H9 (cell line): ENCODE measurements at regions not wholly inside any gene's neighbourhood (a gene's known extent, or its start where the extent isn't known, plus 50 kb on each side); places are given as distances from the start of the nearest gene placed in this dataset.

Experiments
- DNase-seq: peaks from one replicate; pipeline ENCODE4 v3.0.0-alpha.2; 2017
- H2AFZ ChIP-seq: one replicate; pipeline ENCODE4 v1.6.1; 2013; ENCODE audit warnings: mild to moderate bottlenecking, low read length, control low read depth, moderate library complexity
- H2AK5ac ChIP-seq: 2 replicates; pipeline ENCODE4 v1.6.1; 2013; ENCODE audit warnings: low read length, control low read depth, mixed read lengths; ENCODE audit not compliant: insufficient read length
- H2BK120ac ChIP-seq: one replicate; pipeline ENCODE4 v1.6.1; 2013; ENCODE audit warnings: low read depth, mild to moderate bottlenecking, low read length, control low read depth, inconsistent platforms; ENCODE audit not compliant: poor library complexity, severe bottlenecking
- H2BK12ac ChIP-seq: 2 replicates; pipeline ENCODE4 v1.6.1; 2013; ENCODE audit warnings: low read length, control low read depth, mixed read lengths, low read depth; ENCODE audit not compliant: insufficient read length
- H2BK15ac ChIP-seq: 2 replicates; pipeline ENCODE4 v1.6.1; 2013; ENCODE audit warnings: low read depth, low read length, control low read depth
- H2BK20ac ChIP-seq: one replicate; pipeline ENCODE4 v1.6.1; 2013; ENCODE audit warnings: low read depth, mild to moderate bottlenecking, low read length, control low read depth, inconsistent platforms; ENCODE audit not compliant: poor library complexity, severe bottlenecking
- H2BK5ac ChIP-seq: 2 replicates; pipeline ENCODE4 v1.6.1; 2013; ENCODE audit warnings: low read length, control low read depth, mixed read lengths; ENCODE audit not compliant: insufficient read length
- H3K14ac ChIP-seq: 2 replicates; pipeline ENCODE4 v1.6.1; 2013; ENCODE audit warnings: low read length, control low read depth; ENCODE audit not compliant: insufficient read depth
- H3K18ac ChIP-seq: 2 replicates; pipeline ENCODE4 v1.6.1; 2013; ENCODE audit warnings: low read depth, mild to moderate bottlenecking, mixed read lengths, low read length, control low read depth; ENCODE audit not compliant: insufficient read length
- H3K23ac ChIP-seq: 2 replicates; pipeline ENCODE4 v1.6.1; 2013; ENCODE audit warnings: low read length, control low read depth, mixed read lengths, low read depth; ENCODE audit not compliant: insufficient read length
- H3K23me2 ChIP-seq: 2 replicates; pipeline ENCODE4 v1.6.1; 2013; ENCODE audit warnings: low read depth, mild to moderate bottlenecking, mixed read lengths, low read length, control low read depth; ENCODE audit not compliant: insufficient read length, poor library complexity, severe bottlenecking
- H3K27ac ChIP-seq: 2 replicates; pipeline ENCODE4 v1.5.1; 2013; ENCODE audit warnings: low read length, control low read depth, mixed read lengths, low read depth; ENCODE audit not compliant: insufficient read length
- H3K27me3 ChIP-seq: 2 replicates; pipeline ENCODE4 v1.6.1; 2013; ENCODE audit warnings: low read length, control low read depth, inconsistent platforms; ENCODE audit not compliant: insufficient read depth
- H3K4ac ChIP-seq: 2 replicates; pipeline ENCODE4 v1.6.1; 2013; ENCODE audit warnings: low read depth, mild to moderate bottlenecking, control low read depth, inconsistent platforms, low read length, moderate library complexity
- H3K4me1 ChIP-seq: 2 replicates; pipeline ENCODE4 v1.6.1; 2013; ENCODE audit warnings: low read length, control low read depth, inconsistent platforms; ENCODE audit not compliant: insufficient read depth
- H3K4me2 ChIP-seq: 2 replicates; pipeline ENCODE4 v1.6.1; 2013; ENCODE audit warnings: low read length, control low read depth, mixed read lengths; ENCODE audit not compliant: insufficient read length, insufficient read depth
- H3K56ac ChIP-seq: 2 replicates; pipeline ENCODE4 v1.6.1; 2013; ENCODE audit warnings: low read depth, mild to moderate bottlenecking, mixed read lengths, low read length, control low read depth; ENCODE audit not compliant: insufficient read length
- H3K79me1 ChIP-seq: 2 replicates; pipeline ENCODE4 v1.6.1; 2013; ENCODE audit warnings: low read depth, mild to moderate bottlenecking, moderate library complexity, low read length, control low read depth, inconsistent platforms; ENCODE audit not compliant: insufficient read depth, poor library complexity, severe bottlenecking
- H3K79me2 ChIP-seq: 2 replicates; pipeline ENCODE4 v1.6.1; 2013; ENCODE audit warnings: low read length, control low read depth, inconsistent platforms; ENCODE audit not compliant: insufficient read depth
- H3K9ac ChIP-seq: 2 replicates; pipeline ENCODE4 v1.6.1; 2013; ENCODE audit warnings: low read length, control low read depth, mixed read lengths; ENCODE audit not compliant: insufficient read length; ENCODE audit errors: extremely low read depth
- H3K9me3 ChIP-seq: one replicate; pipeline ENCODE4 v1.6.1; 2013; ENCODE audit warnings: low read depth, low read length, inconsistent platforms; ENCODE audit not compliant: control insufficient read depth
- H3T11ph ChIP-seq: one replicate; pipeline ENCODE4 v1.6.1; 2013; ENCODE audit warnings: mild to moderate bottlenecking, low read length, control low read depth, inconsistent platforms
- H4K20me1 ChIP-seq: one replicate; pipeline ENCODE4 v1.6.1; 2013; ENCODE audit not compliant: control insufficient read depth, insufficient read length, insufficient read depth
- H4K5ac ChIP-seq: 2 replicates; pipeline ENCODE4 v1.6.1; 2013; ENCODE audit warnings: low read depth, mild to moderate bottlenecking, mixed read lengths, low read length, control low read depth; ENCODE audit not compliant: insufficient read length
- H4K8ac ChIP-seq: replicated peaks from 2 replicates; pipeline ENCODE4 v1.6.1; 2013; ENCODE audit warnings: low read length, control low read depth, mixed read lengths, low read depth; ENCODE audit not compliant: insufficient read length
- H4K91ac ChIP-seq: 2 replicates; pipeline ENCODE4 v1.6.1; 2013; ENCODE audit warnings: low read depth, mild to moderate bottlenecking, moderate library complexity, mixed read lengths, low read length, control low read depth; ENCODE audit not compliant: insufficient read length
- H3K27ac Mint-ChIP-seq, 3 experiments: 2 replicates in 2 of 3; 3 replicates in 1 of 3; pipeline ENCODE4 v1.8.0; 2020 to 2021; ENCODE audit warnings: mixed read lengths in 3 of 3, mild to moderate bottlenecking in 1 of 3, moderate library complexity in 1 of 3
- H3K27me3 Mint-ChIP-seq: 2 replicates; pipeline ENCODE4 v1.8.0; 2021; ENCODE audit warnings: low read depth, mild to moderate bottlenecking, moderate library complexity, mixed read lengths
- H3K36me3 Mint-ChIP-seq, 3 experiments: 2 replicates in 2 of 3; 3 replicates in 1 of 3; pipeline ENCODE4 v1.8.0; 2020 to 2021; ENCODE audit warnings: low read depth in 3 of 3, mixed read lengths in 3 of 3; ENCODE audit not compliant: insufficient read depth in 1 of 3
- H3K4me1 Mint-ChIP-seq, 2 experiments: 2 replicates each; pipeline ENCODE4 v1.8.0; 2020; ENCODE audit warnings: mixed read lengths in 2 of 2
- H3K4me3 Mint-ChIP-seq, 2 experiments: 2 replicates in 1 of 2; 3 replicates in 1 of 2; pipeline ENCODE4 v1.8.0; 2020 to 2021; ENCODE audit warnings: mild to moderate bottlenecking in 2 of 2, mixed read lengths in 2 of 2, moderate library complexity in 1 of 2
- H3K9me3 Mint-ChIP-seq, 2 experiments: 2 replicates in 1 of 2; 3 replicates in 1 of 2; pipeline ENCODE4 v1.8.0; 2020; ENCODE audit warnings: mild to moderate bottlenecking in 2 of 2, mixed read lengths in 2 of 2, moderate library complexity in 1 of 2
- CTCF ChIP-seq: fragments of 200-600 bp; sonication (generic); conservative IDR thresholded peaks from 3 replicates; pipeline ENCODE4 v1.8.0; 2021; ENCODE audit warnings: antibody characterized with exemption, mild to moderate bottlenecking
- WGBS: extraction: QIAGEN DNeasy Blood & Tissue Kit; methylation state at CpG from one replicate; pipeline ENCODE4 v1.1.7; 2013; ENCODE audit warnings: missing lambda C conversion rate, low lambda C conversion rate, mixed read lengths; ENCODE audit not compliant: insufficient read length; ENCODE audit errors: extremely low coverage; 5-methylcytosine and 5-hydroxymethylcytosine counted together

- Histone ChIP-seq H3K23ac (no peak overlapping the region), H3K56ac (no peak overlapping the region), H3K9me3 (no peaks in the 10 kb centered on the region), H4K5ac (no peak overlapping the region), H3K18ac (no peak overlapping the region), H3K4me1 (no peaks in the 10 kb centered on the region), H3K79me1 (no peaks in the 10 kb centered on the region), H3K4ac (no peak overlapping the region), H3K4me2 (no peak overlapping the region), H2BK15ac (no peak overlapping the region), H3K23me2 (no peaks in the 10 kb centered on the region), H3K27me3 (no peaks in the 10 kb centered on the region; the same call in 1 of the 2 replicates), H3K9ac (no peak overlapping the region), H4K91ac (no peak overlapping the region), H2AFZ (no peak overlapping the region), H4K20me1 (no peaks in the 10 kb centered on the region), H3T11ph (no peak overlapping the region), H3K14ac (no peak overlapping the region), H2BK20ac (no peak overlapping the region), H2AK5ac (no peak overlapping the region), H4K8ac (no peak overlapping the region), H2BK5ac (no peak overlapping the region), H3K79me2 (no peaks in the 10 kb centered on the region), H2BK12ac (no peak overlapping the region), H3K27ac (no peak overlapping the region), H2BK120ac (no peak overlapping the region)
- WGBS, result no CpG with 5 or more reads among the region's 3 CpGs
- H3K9me3 Mint-ChIP-seq, result no peaks in the 10 kb centered on the region
- no peaks in the 10 kb centered on the region for H3K36me3 Mint-ChIP-seq
- H3K27me3 Mint-ChIP-seq, result 0 out of 2 replicates have a peak, but pooled peaks cover 2% of the 10 kb centered on the region
- no peak for DNase-seq
- TF ChIP-seq CTCF, result no peak
- no peak overlapping the region for H3K4me3 Mint-ChIP-seq
- H3K4me1 Mint-ChIP-seq, result peaks cover 6 to 8% of the 10 kb centered on the region in 2 experiments; a peak in 3 of 4 replicates
- no peak overlapping the region; a peak in 1 of 7 replicates for H3K27ac Mint-ChIP-seq
Measured at GRCh38 chr3:34292605-34293300, 494.3 kb downstream of the PDCD6IP start.
